Suppressor macrophage treated with lipopolysaccharide for 1 hour (primary cell): ENCODE measurements at regions not wholly inside any gene's neighbourhood (a gene's known extent, or its start where the extent isn't known, plus 50 kb on each side); places are given as distances from the start of the nearest gene placed in this dataset.

Experiments
- DNase-seq, 3 donors: peaks; one replicate each; pipeline ENCODE4 v3.0.0-alpha.2; 2020 to 2022

- no peak for DNase-seq
These were observed 441.4 kb upstream of the COBL start for GRCh38 chr7:51757960-51758359.

GRCh38 chr7:51732951-51733350 is 416.3 kb upstream of the COBL start:
- DNase-seq, result no peak

- no peak for DNase-seq
These were observed 415.5 kb upstream of the COBL start for GRCh38 chr7:51732116-51732515.

- DNase-seq, result no peak
These were observed 414.5 kb upstream of the COBL start for GRCh38 chr7:51731075-51731474.

GRCh38 chr7:51727441-51727840 is 410.8 kb upstream of the COBL start:
- DNase-seq, result no peak

- no peak for DNase-seq
These were observed 390.2 kb upstream of the COBL start for GRCh38 chr7:51706851-51707250.

GRCh38 chr7:51705701-51706100 is 389.1 kb upstream of the COBL start:
- no peak for DNase-seq

- DNase-seq, result no peak
These were observed 386.1 kb upstream of the COBL start for GRCh38 chr7:51702673-51703072.

GRCh38 chr7:51701935-51702334 is 385.3 kb upstream of the COBL start:
- DNase-seq, result no peak

GRCh38 chr7:51700593-51701215 is 384.1 kb upstream of the COBL start:
- DNase-seq, result no peak

GRCh38 chr7:51693258-51693657 is 376.6 kb upstream of the COBL start:
- no peak for DNase-seq

GRCh38 chr7:51689547-51689946 is 372.9 kb upstream of the COBL start:
- DNase-seq, result no peak

- DNase-seq, result no peak
These were observed 369.2 kb upstream of the COBL start for GRCh38 chr7:51685794-51686193.

GRCh38 chr7:51680594-51681399 is 364.2 kb upstream of the COBL start:
- DNase-seq, result no peak

GRCh38 chr7:51679358-51679757 is 362.7 kb upstream of the COBL start:
- no peak for DNase-seq

GRCh38 chr7:51666751-51667150 is 350.1 kb upstream of the COBL start:
- no peak for DNase-seq

GRCh38 chr7:51666266-51666665 is 349.7 kb upstream of the COBL start:
- DNase-seq, result no peak

GRCh38 chr7:51665045-51665780 is 348.6 kb upstream of the COBL start:
- DNase-seq, result no peak

- DNase-seq, result no peak
These were observed 343.9 kb upstream of the COBL start for GRCh38 chr7:51660516-51660915.

- no peak for DNase-seq
These were observed 342.1 kb upstream of the COBL start for GRCh38 chr7:51658684-51659083.

GRCh38 chr7:51647931-51648351 is 331.3 kb upstream of the COBL start:
- DNase-seq, result no peak

- DNase-seq, result no peak
These were observed 330.9 kb upstream of the COBL start for GRCh38 chr7:51647486-51647885.

GRCh38 chr7:51645702-51646298 is 329.2 kb upstream of the COBL start:
- no peak for DNase-seq

GRCh38 chr7:51645255-51645654 is 328.6 kb upstream of the COBL start:
- no peak for DNase-seq
